Stomach (tissue), 8 donors: ENCODE measurements at regions not wholly inside any gene's neighbourhood (a gene's known extent, or its start where the extent isn't known, plus 50 kb on each side); places are given as distances from the start of the nearest gene placed in this dataset.

Source experiments
- DNase-seq, 2 donors: peaks; one replicate each; pipeline versions ENCODE4 v3.0.0 to v3.0.0-alpha.2; 2013 to 2019
- H3K27ac ChIP-seq, 5 donors: fragments of 200-600 bp in 4 of 5; sonication (generic) in 4 of 5; one replicate each; pipeline ENCODE4 v1.5.1; 2013 to 2019; ENCODE audit warnings: mild to moderate bottlenecking in 1 of 5, moderate library complexity in 1 of 5
- H3K27me3 ChIP-seq, 3 donors: fragments of 200-600 bp; sonication (generic); one replicate each; pipeline ENCODE4 v1.5.1; 2017 to 2019; ENCODE audit warnings: mixed run types in 1 of 3
- H3K36me3 ChIP-seq, 4 donors: fragments of 200-600 bp; sonication (generic); 1 replicate in 3 of 4; 2 replicates in 1 of 4; pipeline ENCODE4 v1.5.1; 2016 to 2019
- H3K4me1 ChIP-seq, 4 donors: fragments of 200-600 bp; sonication (generic); one replicate each; pipeline ENCODE4 v1.5.1; 2016 to 2019
- H3K4me3 ChIP-seq, 4 donors: fragments of 200-600 bp; sonication (generic) in 3 of 4; one replicate each; pipeline ENCODE4 v1.5.1; 2016 to 2019; ENCODE audit warnings: mild to moderate bottlenecking in 1 of 4
- H3K9me3 ChIP-seq, 4 donors: fragments of 200-600 bp; sonication (generic); one replicate each; pipeline ENCODE4 v1.5.1; 2016 to 2019
- CTCF ChIP-seq, 7 experiments: fragments of 450-650 bp in 4 of 7; fragments of 200-600 bp in 3 of 7; sonication (generic) in 3 of 7; IDR thresholded peaks; one replicate each; pipeline ENCODE4 v1.5.1; 2016 to 2019; ENCODE audit warnings: antibody characterized with exemption in 7 of 7, control low read depth in 2 of 7, mild to moderate bottlenecking in 1 of 7
- EP300 ChIP-seq: sonication (generic); formaldehyde crosslinking; IDR thresholded peaks from one replicate; pipeline ENCODE4 v1.6.1; 2017; ENCODE audit warnings: antibody characterized with exemption
- POLR2A ChIP-seq, 4 donors: fragments of 450-650 bp; IDR thresholded peaks; one replicate each; pipeline ENCODE4 v1.6.1; 2016; ENCODE audit warnings: antibody characterized with exemption in 4 of 4, control low read depth in 2 of 4, mild to moderate bottlenecking in 1 of 4, moderate library complexity in 1 of 4
- POLR2AphosphoS5 ChIP-seq, 3 donors: sonication (generic); formaldehyde crosslinking; IDR thresholded peaks; one replicate each; pipeline ENCODE4 v1.6.1; 2016; ENCODE audit warnings: antibody characterized with exemption in 3 of 3
- WGBS, 5 donors: extraction: QIAGEN DNeasy Blood & Tissue Kit in 3 of 5; methylation state at CpG; one replicate each; pipeline versions ENCODE4 v1.1.5 to v1.1.7; 2013 to 2018; 5-methylcytosine and 5-hydroxymethylcytosine counted together
- intact Hi-C: fragments of 100-400 bp; cut with DNase I; formaldehyde crosslinking; loops from one replicate; pipeline ENCODE4 v1.15.1; 2023; ENCODE audit warnings: low total_unique reads
- donor health status: healthy with polysubstance abuse.
- donor health status: Bipolar disorder and iron deficiency.
- donor health status: healthy.

DNA sequence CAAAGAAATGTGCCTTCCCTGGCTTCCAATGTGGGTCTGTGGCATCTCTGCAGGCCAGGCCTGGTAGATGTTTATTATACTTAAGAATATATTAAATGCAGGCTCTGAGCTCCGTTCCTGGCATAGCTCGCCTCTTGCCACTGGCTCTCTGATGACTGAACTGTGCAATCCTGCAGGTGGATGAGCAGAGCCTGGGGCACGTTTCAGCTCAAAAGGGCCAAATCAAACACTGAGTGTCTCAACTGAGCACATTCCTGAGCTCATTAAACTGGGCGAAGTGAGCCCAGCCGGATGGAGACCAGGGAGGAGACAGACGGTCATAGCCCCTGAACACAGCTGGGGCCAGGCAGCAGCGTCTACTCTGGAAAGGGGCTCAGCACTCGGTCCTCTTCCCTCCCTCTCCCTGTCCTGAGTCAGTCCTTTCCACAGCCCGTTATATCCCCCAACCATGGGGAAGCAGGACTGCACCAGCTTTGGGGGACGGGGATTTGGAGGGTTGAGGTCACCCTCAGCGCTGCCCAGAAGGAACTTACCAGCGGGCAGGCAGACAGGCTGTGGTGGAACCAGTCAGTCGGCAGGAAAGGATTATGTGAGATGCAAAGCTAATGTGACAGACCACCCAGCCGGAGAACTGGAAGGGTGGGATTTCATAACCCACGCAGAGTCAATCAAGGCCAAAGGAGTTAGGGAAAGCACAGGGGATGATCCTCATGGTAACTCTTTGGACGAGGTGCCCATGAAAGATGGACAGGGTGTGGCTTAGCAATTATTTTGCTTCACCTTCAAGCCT lies 77.4 kb upstream of the ANKRD34C start:
- Histone ChIP-seq H3K36me3 (no peaks in the 10 kb centered on the region), H3K4me3 (no peak overlapping the region), H3K27ac (no peak overlapping the region), H3K27me3 (peaks cover 0 to 61% (median 25%) of the 10 kb centered on the region in 3 donors), H3K4me1 (peaks cover 0 to 6% (median 0%) of the 10 kb centered on the region in 4 donors), H3K9me3 (no peaks in the 10 kb centered on the region)
- TF ChIP-seq POLR2AphosphoS5 (IDR thresholded peaks at IDR 0.05) (no peak), EP300 (no peak), CTCF (IDR thresholded peaks at IDR 0.05) (no peak), POLR2A (IDR thresholded peaks at IDR 0.05) (no peak)
- WGBS, 5 donors, result 54 to 66% (median 59%) methylated on average over 16 of the region's 16 CpGs
- no peak for DNase-seq
- intact Hi-C loops, result no loop called here

GRCh38 chr15:79198461-79198860 lies 84.1 kb upstream of the ANKRD34C start:
- DNase-seq, result no peak
- WGBS, 5 donors, result 89 to 96% (median 94%) methylated on average over 6 of the region's 6 CpGs
- Histone ChIP-seq H3K36me3 (no peaks in the 10 kb centered on the region), H3K27ac (no peak overlapping the region), H3K4me1 (no peaks in the 10 kb centered on the region), H3K27me3 (peaks cover 0 to 40% (median 3%) of the 10 kb centered on the region in 3 donors), H3K9me3 (no peaks in the 10 kb centered on the region), H3K4me3 (no peak overlapping the region)
- intact Hi-C loops, result no loop called here
- TF ChIP-seq EP300 (no peak), POLR2A (IDR thresholded peaks at IDR 0.05) (no peak), POLR2AphosphoS5 (IDR thresholded peaks at IDR 0.05) (no peak), CTCF (IDR thresholded peaks at IDR 0.05) (no peak)

DNA sequence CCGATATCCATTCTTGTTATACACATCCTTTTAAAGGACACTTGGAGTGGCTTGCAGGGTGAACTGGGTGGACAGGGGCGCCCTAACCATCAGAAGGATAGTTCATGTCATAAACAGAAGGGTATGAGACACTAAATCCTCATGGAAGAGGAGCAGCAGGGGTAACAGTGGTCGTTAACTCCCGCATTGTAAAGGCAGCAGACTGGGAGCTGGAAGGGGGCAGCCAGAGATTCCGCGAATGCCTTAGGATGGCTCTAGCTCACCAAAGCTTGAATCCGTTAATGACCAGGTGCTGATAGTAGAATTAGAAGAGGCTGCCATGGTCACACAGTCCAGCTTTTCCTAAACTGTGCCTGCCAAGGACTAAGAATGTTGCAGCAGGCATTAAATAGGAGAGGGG lies 85.2 kb upstream of the ANKRD34C start:
- no peaks in the 10 kb centered on the region for H3K36me3 ChIP-seq
- DNase-seq, result no peak
- H3K4me1 ChIP-seq, result no peaks in the 10 kb centered on the region
- intact Hi-C loops, result no loop called here
- peaks cover 0 to 50% (median 3%) of the 10 kb centered on the region in 3 donors for H3K27me3 ChIP-seq
- 50 to 60% (median 59%) methylated on average over 7 of the region's 7 CpGs for WGBS, 5 donors
- no peak overlapping the region for H3K4me3 ChIP-seq
- no peaks in the 10 kb centered on the region for H3K9me3 ChIP-seq
- no peak for TF ChIP-seq POLR2A (IDR thresholded peaks at IDR 0.05)
- no peak for TF ChIP-seq CTCF (IDR thresholded peaks at IDR 0.05)
- no peak for TF ChIP-seq POLR2AphosphoS5 (IDR thresholded peaks at IDR 0.05)
- no peak overlapping the region for H3K27ac ChIP-seq

DNA sequence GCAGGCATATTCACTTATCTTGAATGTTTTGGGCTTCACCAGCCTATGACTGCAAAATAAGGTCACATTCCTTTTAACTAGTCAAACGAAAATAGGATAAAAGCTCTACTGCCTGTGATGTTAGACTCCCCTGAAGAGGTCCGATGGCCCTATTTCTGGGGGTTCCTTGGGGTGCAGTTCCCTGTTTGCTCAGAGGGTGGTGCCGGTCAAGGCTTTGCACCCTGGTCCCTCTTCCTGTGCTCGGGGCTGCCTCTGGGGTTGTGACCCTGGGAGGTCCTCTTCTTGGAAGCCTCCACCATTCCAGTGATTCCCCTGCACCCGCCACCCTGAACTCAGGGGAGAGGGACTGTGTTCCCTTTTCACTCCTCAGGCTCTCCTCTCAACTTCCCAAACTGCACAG lies 86.7 kb upstream of the ANKRD34C start:
- DNase-seq, result no peak
- intact Hi-C loops, result no loop called here
- Histone ChIP-seq H3K27ac (no peak overlapping the region), H3K9me3 (no peaks in the 10 kb centered on the region), H3K36me3 (no peaks in the 10 kb centered on the region), H3K4me3 (no peak overlapping the region), H3K27me3 (peaks cover 0 to 53% (median 3%) of the 10 kb centered on the region in 3 donors), H3K4me1 (no peaks in the 10 kb centered on the region)
- TF ChIP-seq POLR2A (IDR thresholded peaks at IDR 0.05), result no peak
- TF ChIP-seq EP300, result no peak
- TF ChIP-seq CTCF (IDR thresholded peaks at IDR 0.05), result no peak
- TF ChIP-seq POLR2AphosphoS5 (IDR thresholded peaks at IDR 0.05), result no peak
- 52 to 64% (median 54%) methylated on average over 5 of the region's 5 CpGs for WGBS, 5 donors
